ENCODE measurements at regions not wholly inside any gene's neighbourhood (a gene's known extent, or its start where the extent isn't known, plus 50 kb on each side); places are given as distances from the start of the nearest gene placed in this dataset.

DNA sequence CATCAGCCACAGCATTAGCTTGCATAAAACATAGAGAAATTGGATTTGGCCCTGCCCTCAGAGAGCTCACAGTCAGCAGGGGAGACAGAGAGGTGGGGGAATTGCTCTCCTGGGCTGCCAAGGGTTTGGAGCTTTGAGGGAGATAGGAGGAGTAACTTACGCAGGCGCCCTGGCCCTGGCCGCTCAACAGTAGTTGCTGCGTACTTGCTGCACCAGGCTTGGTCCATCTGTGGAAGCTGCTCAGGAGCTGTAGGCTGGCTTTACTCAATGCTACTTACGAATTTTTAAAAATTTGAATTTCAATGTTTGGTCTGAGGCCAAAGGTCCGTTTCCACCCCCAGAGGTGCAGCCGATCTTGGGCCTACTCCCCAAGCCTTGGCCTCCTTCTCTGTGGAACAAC, 83.3 kb downstream of the CPZ start:
- no peak for TF ChIP-seq TAF1 (IDR thresholded peaks at IDR 0.05; ENCODE audit: borderline replicate concordance, insufficient read depth, low read length)

DNA sequence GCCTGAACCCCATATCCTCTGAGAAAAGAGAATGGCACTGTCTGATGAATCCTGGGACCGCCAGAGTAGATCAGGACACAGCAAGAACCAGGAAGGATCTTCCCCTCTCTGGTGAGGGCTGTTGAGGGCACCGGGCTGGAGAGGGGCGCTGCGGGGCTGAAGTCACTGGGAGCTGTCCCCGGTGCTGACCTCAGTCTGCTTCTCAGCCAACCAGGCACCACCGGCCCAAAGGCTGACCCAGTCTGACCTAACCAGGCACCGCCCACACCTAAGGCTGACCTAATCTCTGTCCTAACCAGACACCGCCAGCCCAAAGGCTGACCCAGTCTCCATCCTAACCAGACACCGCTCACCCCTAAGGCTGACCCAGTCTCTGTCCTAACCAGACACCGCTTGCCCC, 82.8 kb downstream of the CPZ start:
- TF ChIP-seq, protein P1, sequence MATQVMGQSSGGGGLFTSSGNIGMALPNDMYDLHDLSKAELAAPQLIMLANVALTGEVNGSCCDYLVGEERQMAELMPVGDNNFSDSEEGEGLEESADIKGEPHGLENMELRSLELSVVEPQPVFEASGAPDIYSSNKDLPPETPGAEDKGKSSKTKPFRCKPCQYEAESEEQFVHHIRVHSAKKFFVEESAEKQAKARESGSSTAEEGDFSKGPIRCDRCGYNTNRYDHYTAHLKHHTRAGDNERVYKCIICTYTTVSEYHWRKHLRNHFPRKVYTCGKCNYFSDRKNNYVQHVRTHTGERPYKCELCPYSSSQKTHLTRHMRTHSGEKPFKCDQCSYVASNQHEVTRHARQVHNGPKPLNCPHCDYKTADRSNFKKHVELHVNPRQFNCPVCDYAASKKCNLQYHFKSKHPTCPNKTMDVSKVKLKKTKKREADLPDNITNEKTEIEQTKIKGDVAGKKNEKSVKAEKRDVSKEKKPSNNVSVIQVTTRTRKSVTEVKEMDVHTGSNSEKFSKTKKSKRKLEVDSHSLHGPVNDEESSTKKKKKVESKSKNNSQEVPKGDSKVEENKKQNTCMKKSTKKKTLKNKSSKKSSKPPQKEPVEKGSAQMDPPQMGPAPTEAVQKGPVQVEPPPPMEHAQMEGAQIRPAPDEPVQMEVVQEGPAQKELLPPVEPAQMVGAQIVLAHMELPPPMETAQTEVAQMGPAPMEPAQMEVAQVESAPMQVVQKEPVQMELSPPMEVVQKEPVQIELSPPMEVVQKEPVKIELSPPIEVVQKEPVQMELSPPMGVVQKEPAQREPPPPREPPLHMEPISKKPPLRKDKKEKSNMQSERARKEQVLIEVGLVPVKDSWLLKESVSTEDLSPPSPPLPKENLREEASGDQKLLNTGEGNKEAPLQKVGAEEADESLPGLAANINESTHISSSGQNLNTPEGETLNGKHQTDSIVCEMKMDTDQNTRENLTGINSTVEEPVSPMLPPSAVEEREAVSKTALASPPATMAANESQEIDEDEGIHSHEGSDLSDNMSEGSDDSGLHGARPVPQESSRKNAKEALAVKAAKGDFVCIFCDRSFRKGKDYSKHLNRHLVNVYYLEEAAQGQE (IDR thresholded peaks at IDR 0.05; ENCODE audit: insufficient read depth in 1 of 2, low read depth in 2 of 2, low read length in 2 of 2): peak; percentile 90 to 96
- no peak for TF ChIP-seq TAF1 (IDR thresholded peaks at IDR 0.05; ENCODE audit: borderline replicate concordance, insufficient read depth, low read length)

DNA sequence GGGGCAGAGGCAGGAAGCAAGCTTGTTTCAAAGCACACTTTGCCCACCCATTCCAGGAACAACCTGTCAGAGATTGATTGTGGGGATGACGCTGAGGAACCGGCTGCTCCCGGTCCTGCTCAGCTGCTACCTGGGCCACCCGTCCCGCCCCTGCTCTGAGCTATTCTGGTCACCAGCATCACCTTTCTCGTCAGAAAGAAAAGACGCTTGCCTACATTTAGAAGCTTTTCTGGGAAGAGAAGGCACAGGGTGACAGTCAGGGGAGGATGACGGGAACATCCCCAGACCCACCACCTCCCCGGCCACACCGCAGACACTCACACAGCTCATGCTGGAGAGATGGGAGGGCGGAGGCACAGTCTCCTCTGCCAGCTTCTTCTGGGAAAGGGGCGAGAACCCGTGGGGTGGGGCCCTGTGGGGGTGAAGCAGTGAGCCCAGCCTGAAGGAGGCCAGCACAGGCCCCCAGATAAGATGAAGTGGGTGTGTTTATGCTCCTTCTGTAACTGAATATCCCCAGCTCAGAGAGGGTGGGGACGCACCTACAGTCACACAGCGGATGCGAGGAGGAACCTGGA, 81.8 kb downstream of the CPZ start:
- TF ChIP-seq, protein P1 (IDR thresholded peaks at IDR 0.05; ENCODE audit: insufficient read depth in 1 of 2, low read depth in 2 of 2, low read length in 2 of 2): no peak
- TF ChIP-seq TAF1 (IDR thresholded peaks at IDR 0.05; ENCODE audit: borderline replicate concordance, insufficient read depth, low read length): no peak
- no peak for TF ChIP-seq FOXP2 (optimal IDR thresholded peaks at IDR 0.05; ENCODE audit: borderline replicate concordance, extremely low read depth, extremely low read length, insufficient read depth)
- TF ChIP-seq SIN3A (IDR thresholded peaks at IDR 0.05; ENCODE audit: borderline replicate concordance, insufficient read depth, low read length): no peak
- no peak for TF ChIP-seq POLR2AphosphoS5 (IDR thresholded peaks at IDR 0.05; ENCODE audit: low read depth, low read length)

DNA sequence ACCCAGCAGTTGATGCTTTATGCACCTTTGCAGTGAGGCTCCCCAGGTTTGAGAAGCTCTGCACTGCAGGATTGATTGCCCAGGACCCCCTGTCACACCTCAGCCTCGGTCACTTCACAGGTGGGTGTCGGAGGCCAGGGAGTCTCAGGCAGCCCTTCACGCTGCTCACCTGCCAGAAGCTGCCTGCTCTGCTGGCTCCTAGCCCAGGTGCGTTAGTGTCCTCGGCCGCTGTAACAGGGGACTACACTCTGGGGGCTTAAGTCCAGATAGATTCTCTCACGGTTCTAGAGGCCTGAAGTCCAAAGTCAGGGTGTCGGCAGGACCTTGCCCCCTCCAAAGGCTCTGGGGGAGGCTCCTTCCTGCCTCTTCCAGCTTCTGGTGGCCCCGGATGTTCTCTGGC, 79.9 kb downstream of the CPZ start:
- TF ChIP-seq POLR2AphosphoS5 (IDR thresholded peaks at IDR 0.05; ENCODE audit: low read depth, low read length): no peak
- TF ChIP-seq SIN3A (IDR thresholded peaks at IDR 0.05; ENCODE audit: borderline replicate concordance, insufficient read depth, low read length): no peak
- TF ChIP-seq, protein P1 (IDR thresholded peaks at IDR 0.05; ENCODE audit: insufficient read depth in 1 of 2, low read depth in 2 of 2, low read length in 2 of 2): no peak
- TF ChIP-seq FOXP2 (optimal IDR thresholded peaks at IDR 0.05; ENCODE audit: borderline replicate concordance, extremely low read depth, extremely low read length, insufficient read depth): no peak
- TF ChIP-seq TAF1 (IDR thresholded peaks at IDR 0.05; ENCODE audit: borderline replicate concordance, insufficient read depth, low read length): no peak

DNA sequence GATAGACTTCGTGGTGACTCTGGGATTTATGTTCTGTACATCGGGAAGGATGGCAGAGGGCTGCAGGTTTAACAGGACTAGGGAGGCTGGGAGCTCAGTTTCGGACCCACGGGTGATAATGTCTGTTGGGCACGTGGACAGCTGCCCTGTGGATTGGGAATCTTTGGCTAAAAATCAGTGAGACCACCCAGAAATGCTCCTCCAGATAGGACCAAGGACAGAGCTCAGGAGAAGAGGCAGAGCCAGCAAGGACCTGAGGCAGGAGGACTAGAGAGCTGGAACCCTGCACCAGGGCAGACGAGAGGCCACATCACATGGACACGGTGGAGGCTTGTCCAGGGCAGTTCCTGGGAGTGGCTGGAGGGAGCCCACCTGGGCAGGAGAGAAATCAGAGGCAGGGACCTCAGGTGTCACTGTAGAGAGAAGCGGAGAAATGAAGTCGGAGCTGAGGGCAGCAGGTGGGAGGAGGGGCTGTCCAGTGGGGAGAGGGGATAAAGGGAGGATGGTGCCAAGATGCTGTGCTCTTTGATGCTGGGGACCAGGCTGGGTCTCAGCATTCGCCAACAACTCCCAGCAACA, 79.2 kb downstream of the CPZ start:
- no peak for TF ChIP-seq POLR2AphosphoS5 (IDR thresholded peaks at IDR 0.05; ENCODE audit: low read depth, low read length)
- TF ChIP-seq, protein P1 (IDR thresholded peaks at IDR 0.05; ENCODE audit: insufficient read depth in 1 of 2, low read depth in 2 of 2, low read length in 2 of 2): peak in 1 of 2 experiments; percentile 75; a peak in 2 of 4 replicates

Data from PFSK-1 (cell line).